ENCODE measurements at regions not wholly inside any gene's neighbourhood (a gene's known extent, or its start where the extent isn't known, plus 50 kb on each side); places are given as distances from the start of the nearest gene placed in this dataset.

- CTCF ChIA-PET = no interaction called here
- TF ChIP-seq BHLHE40 (IDR thresholded peaks at IDR 0.05; ENCODE audit: borderline replicate concordance) (no peak), TARDBP (IDR thresholded peaks at IDR 0.05) (no peak), CTBP1 (IDR thresholded peaks at IDR 0.05; ENCODE audit: borderline replicate concordance) (no peak), FOXK2 (IDR thresholded peaks at IDR 0.05) (no peak), FOXM1 (IDR thresholded peaks at IDR 0.05; ENCODE audit: borderline replicate concordance) (no peak), HDGF (IDR thresholded peaks at IDR 0.05; ENCODE audit: borderline replicate concordance) (no peak), NFRKB (IDR thresholded peaks at IDR 0.05) (no peak), SUZ12 (IDR thresholded peaks at IDR 0.05) (no peak)
- DNase-seq (ENCODE audit: extremely low spot score) = no peak
- POLR2A ChIA-PET = no interaction called here
Measured at GRCh38 chr2:215625207-215625606, 189.3 kb upstream of the FN1 start.

DNA sequence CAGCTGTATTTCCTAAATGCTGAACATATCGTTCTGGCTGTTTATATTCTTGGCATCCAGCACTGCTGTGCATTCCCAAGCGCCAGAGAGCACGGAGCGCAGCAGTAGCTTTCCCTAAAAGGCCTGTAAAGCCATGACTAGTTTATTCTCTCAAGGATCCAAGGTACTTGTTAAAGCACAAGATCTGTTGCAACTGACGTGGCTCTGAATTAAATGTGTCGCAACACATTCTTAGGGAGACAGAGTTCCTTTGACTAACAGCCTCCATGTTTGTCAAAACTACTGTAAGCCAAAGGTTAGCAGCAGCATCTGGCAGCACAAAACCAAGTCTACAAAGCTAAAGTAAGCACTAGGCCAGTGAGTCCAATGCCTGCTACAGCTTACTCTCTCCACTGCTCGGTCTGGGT lies 188.6 kb upstream of the FN1 start:
- DNase-seq (ENCODE audit: extremely low spot score) = no peak
- TF ChIP-seq BHLHE40 (IDR thresholded peaks at IDR 0.05; ENCODE audit: borderline replicate concordance) (no peak), HDGF (IDR thresholded peaks at IDR 0.05; ENCODE audit: borderline replicate concordance) (no peak), LEF1 (IDR thresholded peaks at IDR 0.05; ENCODE audit: borderline replicate concordance) (no peak), ZNF384 (IDR thresholded peaks at IDR 0.05) (no peak), FOXK2 (IDR thresholded peaks at IDR 0.05) (no peak), CTBP1 (IDR thresholded peaks at IDR 0.05; ENCODE audit: borderline replicate concordance) (no peak), ARNT (IDR thresholded peaks at IDR 0.05) (no peak), FOXM1 (IDR thresholded peaks at IDR 0.05; ENCODE audit: borderline replicate concordance) (no peak), FOXA1 (IDR thresholded peaks at IDR 0.05) (no peak), TARDBP (IDR thresholded peaks at IDR 0.05) (no peak), SP1 (IDR thresholded peaks at IDR 0.05) (no peak), ELF4 (IDR thresholded peaks at IDR 0.05) (no peak), L3MBTL2 (conservative IDR thresholded peaks at IDR 0.05) (no peak), PKNOX1 (IDR thresholded peaks at IDR 0.05) (no peak), NFRKB (IDR thresholded peaks at IDR 0.05) (no peak), SUZ12 (IDR thresholded peaks at IDR 0.05) (no peak)
- POLR2A ChIA-PET = no interaction called here
- CTCF ChIA-PET = no interaction called here

DNA sequence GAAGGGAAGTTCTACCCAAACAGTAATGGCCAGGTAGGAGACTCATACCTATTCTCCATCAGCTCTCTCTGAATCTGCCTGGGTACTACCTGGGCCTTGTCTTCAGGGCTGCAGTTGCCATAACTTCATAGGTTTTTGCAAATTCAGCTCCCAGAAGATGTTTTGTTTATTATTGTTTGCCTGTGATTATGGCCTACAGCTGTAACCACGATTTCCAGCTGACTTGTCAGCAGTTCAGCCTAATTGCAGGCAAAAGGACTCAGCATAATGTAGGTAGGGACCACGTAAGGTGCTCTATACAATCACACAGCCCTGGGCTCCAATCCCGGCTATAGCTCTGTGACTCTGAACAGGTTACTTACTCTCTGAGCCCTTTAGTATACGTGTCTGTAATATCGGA lies 187.0 kb upstream of the FN1 start:
- ChIA-PET CTCF (interaction anchor here (0.5 kb wide), 1 partner anchor 178 kb away, joined by 6 read pairs; no protein-coding TSS in a partner anchor), POLR2A (no interaction called here)
- DNase-seq (ENCODE audit: extremely low spot score) = no peak
- no peak for TF ChIP-seq ZNF384 (IDR thresholded peaks at IDR 0.05)
- TF ChIP-seq SUZ12 (IDR thresholded peaks at IDR 0.05) = no peak
- TF ChIP-seq TARDBP (IDR thresholded peaks at IDR 0.05) = no peak
- no peak for TF ChIP-seq PKNOX1 (IDR thresholded peaks at IDR 0.05)
- TF ChIP-seq LEF1 (IDR thresholded peaks at IDR 0.05; ENCODE audit: borderline replicate concordance) = no peak
- no peak for TF ChIP-seq L3MBTL2 (conservative IDR thresholded peaks at IDR 0.05)
- TF ChIP-seq NFRKB (IDR thresholded peaks at IDR 0.05) = no peak
- TF ChIP-seq FOXA1 (IDR thresholded peaks at IDR 0.05) = no peak
- no peak for TF ChIP-seq CTBP1 (IDR thresholded peaks at IDR 0.05; ENCODE audit: borderline replicate concordance)
- TF ChIP-seq ELF4 (IDR thresholded peaks at IDR 0.05) = no peak
- no peak for TF ChIP-seq ARNT (IDR thresholded peaks at IDR 0.05)
- TF ChIP-seq FOXM1 (IDR thresholded peaks at IDR 0.05; ENCODE audit: borderline replicate concordance) = no peak
- no peak for TF ChIP-seq BHLHE40 (IDR thresholded peaks at IDR 0.05; ENCODE audit: borderline replicate concordance)
- TF ChIP-seq HDGF (IDR thresholded peaks at IDR 0.05; ENCODE audit: borderline replicate concordance) = no peak
- TF ChIP-seq FOXK2 (IDR thresholded peaks at IDR 0.05) = no peak
- TF ChIP-seq SP1 (IDR thresholded peaks at IDR 0.05) = no peak

DNA sequence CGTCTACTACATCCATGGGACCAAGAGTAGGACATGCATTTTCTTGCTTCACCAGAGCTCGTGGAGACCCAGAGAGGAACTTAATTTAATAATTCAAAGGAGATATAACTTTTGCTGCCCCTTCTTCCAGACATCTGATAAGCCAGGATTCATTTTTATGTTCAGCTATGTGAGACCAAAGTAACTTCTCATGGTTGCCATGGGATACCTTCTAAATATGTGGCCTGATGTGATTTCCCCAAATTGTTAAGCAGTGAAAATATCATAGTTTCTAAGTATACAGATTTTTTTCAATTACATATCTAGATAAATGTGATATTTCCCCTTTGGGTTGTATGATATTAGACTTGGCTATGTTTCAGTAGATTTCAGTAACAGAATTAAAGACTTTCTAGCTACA lies 185.5 kb upstream of the FN1 start:
- ChIA-PET CTCF (no interaction called here), POLR2A (no interaction called here)
- no peak for DNase-seq (ENCODE audit: extremely low spot score)
- no peak for TF ChIP-seq FOXK2 (IDR thresholded peaks at IDR 0.05)
- no peak for TF ChIP-seq SP1 (IDR thresholded peaks at IDR 0.05)
- TF ChIP-seq FOXM1 (IDR thresholded peaks at IDR 0.05; ENCODE audit: borderline replicate concordance) = no peak
- TF ChIP-seq ARNT (IDR thresholded peaks at IDR 0.05) = no peak
- no peak for TF ChIP-seq SUZ12 (IDR thresholded peaks at IDR 0.05)
- no peak for TF ChIP-seq ELF4 (IDR thresholded peaks at IDR 0.05)
- no peak for TF ChIP-seq LEF1 (IDR thresholded peaks at IDR 0.05; ENCODE audit: borderline replicate concordance)

- POLR2A ChIA-PET = no interaction called here
- no peak for DNase-seq (ENCODE audit: extremely low spot score)
- CTCF ChIA-PET = interaction anchor here (0.6 kb wide), 1 partner anchor 33 kb away, joined by 3 read pairs; no protein-coding TSS in a partner anchor
- no peak for TF ChIP-seq SP1 (IDR thresholded peaks at IDR 0.05)
- TF ChIP-seq LEF1 (IDR thresholded peaks at IDR 0.05; ENCODE audit: borderline replicate concordance) = no peak
- no peak for TF ChIP-seq CTBP1 (IDR thresholded peaks at IDR 0.05; ENCODE audit: borderline replicate concordance)
- TF ChIP-seq SUZ12 (IDR thresholded peaks at IDR 0.05) = no peak
- TF ChIP-seq HDGF (IDR thresholded peaks at IDR 0.05; ENCODE audit: borderline replicate concordance) = no peak
Measured at GRCh38 chr2:215620528-215620927, 184.7 kb upstream of the FN1 start.

GRCh38 chr2:215619989-215620388 lies 184.1 kb upstream of the FN1 start:
- TF ChIP-seq LEF1 (IDR thresholded peaks at IDR 0.05; ENCODE audit: borderline replicate concordance) (no peak), FOXK2 (IDR thresholded peaks at IDR 0.05) (no peak), SUZ12 (IDR thresholded peaks at IDR 0.05) (no peak), NFRKB (IDR thresholded peaks at IDR 0.05) (no peak), L3MBTL2 (conservative IDR thresholded peaks at IDR 0.05) (no peak), ARNT (IDR thresholded peaks at IDR 0.05) (no peak), FOXA1 (IDR thresholded peaks at IDR 0.05) (no peak), FOXM1 (IDR thresholded peaks at IDR 0.05; ENCODE audit: borderline replicate concordance) (no peak), TARDBP (IDR thresholded peaks at IDR 0.05) (no peak), ZNF384 (IDR thresholded peaks at IDR 0.05) (no peak), PKNOX1 (IDR thresholded peaks at IDR 0.05) (no peak), ELF4 (IDR thresholded peaks at IDR 0.05) (no peak), BHLHE40 (IDR thresholded peaks at IDR 0.05; ENCODE audit: borderline replicate concordance) (no peak), HDGF (IDR thresholded peaks at IDR 0.05; ENCODE audit: borderline replicate concordance) (no peak), SP1 (IDR thresholded peaks at IDR 0.05) (no peak), CTBP1 (IDR thresholded peaks at IDR 0.05; ENCODE audit: borderline replicate concordance) (no peak)
- peak; percentile 30 for DNase-seq (ENCODE audit: extremely low spot score)
- CTCF ChIA-PET = interaction anchor here (0.6 kb wide), 1 partner anchor 33 kb away, joined by 3 read pairs; no protein-coding TSS in a partner anchor
- POLR2A ChIA-PET = interaction anchor here (0.6 kb wide), 1 partner anchor 16 kb away, joined by 3 read pairs; no protein-coding TSS in a partner anchor

Data from HEK293T (cell line).